Activated T-helper 2 cell treated with anti-CD3 and anti-CD28 coated beads, Interferon-gamma antibody, Interleukin-2, Interleukin-4, amounts not matched to agents 10 μg/mL and 5 μg/mL and 100 μg/mL, durations not matched to agents 14 hours and 24 hours and 36 hours (primary cell): ENCODE measurements at regions not wholly inside any gene's neighbourhood (a gene's known extent, or its start where the extent isn't known, plus 50 kb on each side); places are given as distances from the start of the nearest gene placed in this dataset.
A peak's percentile ranks its signal among the peaks of the same experiment; 100 is the strongest.

Source experiments
- DNase-seq: peaks from one replicate; pipeline ENCODE4 v3.0.0; 2021; ENCODE audit warnings: low spot score
- H3K27ac Mint-ChIP-seq: one replicate; pipeline ENCODE4 v1.8.0; 2021; ENCODE audit warnings: mixed read lengths
- H3K27me3 Mint-ChIP-seq: one replicate; pipeline ENCODE4 v1.8.0; 2021; ENCODE audit warnings: low read depth, mixed read lengths
- H3K36me3 Mint-ChIP-seq: one replicate; pipeline ENCODE4 v1.8.0; 2021; ENCODE audit warnings: low read depth, mixed read lengths
- H3K4me1 Mint-ChIP-seq: one replicate; pipeline ENCODE4 v1.8.0; 2021; ENCODE audit warnings: low read depth, mixed read lengths
- H3K4me3 Mint-ChIP-seq: one replicate; pipeline ENCODE4 v1.8.0; 2021; ENCODE audit warnings: low read depth, mild to moderate bottlenecking, moderate library complexity, mixed read lengths
- H3K9me3 Mint-ChIP-seq: one replicate; pipeline ENCODE4 v1.8.0; 2021; ENCODE audit warnings: mixed read lengths
- intact Hi-C: fragments of 100-400 bp; cut with micrococcal nuclease; formaldehyde crosslinking; loops from one replicate; pipeline ENCODE4 v1.15.1; 2023

GRCh38 chr2:9699139-9700108, 68.6 kb upstream of the YWHAQ start:
- Mint-ChIP-seq H3K27ac (no peak overlapping the region), H3K9me3 (peaks cover 14% of the 10 kb centered on the region), H3K36me3 (peaks cover 3% of the 10 kb centered on the region), H3K27me3 (no peaks in the 10 kb centered on the region), H3K4me1 (peaks cover 47% of the 10 kb centered on the region), H3K4me3 (no peak overlapping the region)
- no peak for DNase-seq
- intact Hi-C loops, result no loop called here

- H3K36me3 Mint-ChIP-seq, result peaks cover 3% of the 10 kb centered on the region
- DNase-seq, result no peak
- H3K4me1 Mint-ChIP-seq, result peaks cover 52% of the 10 kb centered on the region
- H3K9me3 Mint-ChIP-seq, result peaks cover 14% of the 10 kb centered on the region
- H3K27me3 Mint-ChIP-seq, result no peaks in the 10 kb centered on the region
- H3K4me3 Mint-ChIP-seq, result no peak overlapping the region
- no peak overlapping the region for H3K27ac Mint-ChIP-seq
- intact Hi-C loops, result no loop called here
Observed at GRCh38 chr2:9700109-9700495, 69.3 kb upstream of the YWHAQ start.

GRCh38 chr2:9702604-9703084, 71.8 kb upstream of the YWHAQ start:
- H3K36me3 Mint-ChIP-seq, result peaks cover 3% of the 10 kb centered on the region
- H3K4me3 Mint-ChIP-seq, result no peak overlapping the region
- peak overlapping the region; percentile 83 for H3K27ac Mint-ChIP-seq
- H3K4me1 Mint-ChIP-seq, result peaks cover 61% of the 10 kb centered on the region
- intact Hi-C loops, result loop anchor here (1.0 to 2.0 kb wide), 3 partner anchors 10 to 72 kb away; partner anchors contain the start of gene YWHAQ
- peaks cover 14% of the 10 kb centered on the region for H3K9me3 Mint-ChIP-seq
- no peaks in the 10 kb centered on the region for H3K27me3 Mint-ChIP-seq
- no peak for DNase-seq

- peak overlapping the region; percentile 83 for H3K27ac Mint-ChIP-seq
- intact Hi-C loops, result loop anchor here (1.0 to 2.0 kb wide), 3 partner anchors 9 to 72 kb away; partner anchors contain the start of gene YWHAQ
- DNase-seq, result peak; percentile 78
- H3K9me3 Mint-ChIP-seq, result peaks cover 14% of the 10 kb centered on the region
- peaks cover 3% of the 10 kb centered on the region for H3K36me3 Mint-ChIP-seq
- H3K27me3 Mint-ChIP-seq, result no peaks in the 10 kb centered on the region
- peaks cover 60% of the 10 kb centered on the region for H3K4me1 Mint-ChIP-seq
- H3K4me3 Mint-ChIP-seq, result no peak overlapping the region
Observed at GRCh38 chr2:9703085-9703678, 72.4 kb upstream of the YWHAQ start.

- Mint-ChIP-seq H3K4me1 (peaks cover 59% of the 10 kb centered on the region), H3K9me3 (peaks cover 14% of the 10 kb centered on the region), H3K27ac (peak overlapping the region; percentile 83), H3K27me3 (no peaks in the 10 kb centered on the region), H3K4me3 (no peak overlapping the region), H3K36me3 (peaks cover 3% of the 10 kb centered on the region)
- intact Hi-C loops, result loop anchor here (1.0 to 2.0 kb wide), 3 partner anchors 9 to 73 kb away; partner anchors contain the start of gene YWHAQ
- DNase-seq, result no peak
Observed at GRCh38 chr2:9703701-9704221, 73.0 kb upstream of the YWHAQ start.

- H3K27ac Mint-ChIP-seq, result peak overlapping the region; percentile 78
- H3K9me3 Mint-ChIP-seq, result peaks cover 14% of the 10 kb centered on the region
- no peak overlapping the region for H3K4me3 Mint-ChIP-seq
- intact Hi-C loops, result no loop called here
- H3K36me3 Mint-ChIP-seq, result peaks cover 3% of the 10 kb centered on the region
- peaks cover 62% of the 10 kb centered on the region for H3K4me1 Mint-ChIP-seq
- DNase-seq, result no peak
- H3K27me3 Mint-ChIP-seq, result no peaks in the 10 kb centered on the region
Observed at GRCh38 chr2:9704600-9704999, 73.8 kb upstream of the YWHAQ start.

- Mint-ChIP-seq H3K4me1 (peaks cover 63% of the 10 kb centered on the region), H3K4me3 (no peak overlapping the region), H3K9me3 (peaks cover 14% of the 10 kb centered on the region), H3K36me3 (peaks cover 3% of the 10 kb centered on the region), H3K27ac (no peak overlapping the region), H3K27me3 (no peaks in the 10 kb centered on the region)
- DNase-seq, result no peak
- intact Hi-C loops, result no loop called here
Observed at GRCh38 chr2:9705196-9705595, 74.4 kb upstream of the YWHAQ start.

- intact Hi-C loops, result no loop called here
- H3K4me3 Mint-ChIP-seq, result no peak overlapping the region
- no peak overlapping the region for H3K27ac Mint-ChIP-seq
Observed at GRCh38 chr2:9707008-9707407, 76.2 kb upstream of the YWHAQ start.

GRCh38 chr2:9707611-9708160, 76.9 kb upstream of the YWHAQ start:
- peak overlapping the region; percentile 20 for H3K27ac Mint-ChIP-seq
- no peak for DNase-seq
- no peaks in the 10 kb centered on the region for H3K36me3 Mint-ChIP-seq
- no peaks in the 10 kb centered on the region for H3K9me3 Mint-ChIP-seq
- no peaks in the 10 kb centered on the region for H3K27me3 Mint-ChIP-seq
- intact Hi-C loops, result loop anchor here (2.0 kb wide), 1 partner anchor 153 kb away; the partner anchor contains the start of gene ADAM17
- peaks cover 64% of the 10 kb centered on the region for H3K4me1 Mint-ChIP-seq
- H3K4me3 Mint-ChIP-seq, result no peak overlapping the region

More at GRCh38 chr2:9707008-9707407, 76.2 kb upstream of the YWHAQ start:
- H3K4me1 Mint-ChIP-seq, result peaks cover 63% of the 10 kb centered on the region
- H3K27me3 Mint-ChIP-seq, result no peaks in the 10 kb centered on the region
- H3K36me3 Mint-ChIP-seq, result no peaks in the 10 kb centered on the region
- no peak for DNase-seq
- H3K9me3 Mint-ChIP-seq, result peaks cover 5% of the 10 kb centered on the region

- Mint-ChIP-seq H3K9me3 (no peaks in the 10 kb centered on the region), H3K27me3 (no peaks in the 10 kb centered on the region), H3K27ac (peak overlapping the region; percentile 98), H3K4me3 (peak overlapping the region; percentile 17), H3K36me3 (no peaks in the 10 kb centered on the region), H3K4me1 (peaks cover 57% of the 10 kb centered on the region)
- intact Hi-C loops, result loop anchor here (1.0 to 2.0 kb wide), 5 partner anchors 11 to 154 kb away; partner anchors contain the start of gene ADAM17
- peak; percentile 26 for DNase-seq
Observed at GRCh38 chr2:9708683-9709538, 78.1 kb upstream of the YWHAQ start.

- H3K9me3 Mint-ChIP-seq, result no peaks in the 10 kb centered on the region
- no peak overlapping the region for H3K4me3 Mint-ChIP-seq
- intact Hi-C loops, result loop anchor here (1.0 to 2.0 kb wide), 6 partner anchors 11 to 155 kb away; partner anchors contain the start of gene ADAM17
- no peaks in the 10 kb centered on the region for H3K36me3 Mint-ChIP-seq
- peak overlapping the region; percentile 98 for H3K27ac Mint-ChIP-seq
- no peak for DNase-seq
- H3K4me1 Mint-ChIP-seq, result peaks cover 52% of the 10 kb centered on the region
- H3K27me3 Mint-ChIP-seq, result no peaks in the 10 kb centered on the region
Observed at GRCh38 chr2:9709539-9710285, 78.9 kb upstream of the YWHAQ start.
